ENCODE measurements at regions not wholly inside any gene's neighbourhood (a gene's known extent, or its start where the extent isn't known, plus 50 kb on each side); places are given as distances from the start of the nearest gene placed in this dataset.

- H3K4me3 ChIP-seq (ENCODE audit: low read length), result no peak overlapping the region
- TF ChIP-seq CTCF (IDR thresholded peaks at IDR 0.05; ENCODE audit: insufficient read depth, low read depth, low read length, missing control alignments), result no peak
Observed at GRCh38 chr5:159536166-159536565, 205.9 kb upstream of the IL12B start.

GRCh38 chr5:159536646-159537045 lies 206.4 kb upstream of the IL12B start:
- no peak for DNase-seq (ENCODE audit: low read depth)
- no peak overlapping the region for H3K4me3 ChIP-seq (ENCODE audit: low read length)
- TF ChIP-seq CTCF (IDR thresholded peaks at IDR 0.05; ENCODE audit: insufficient read depth, low read depth, low read length, missing control alignments), result no peak

More at GRCh38 chr5:159536166-159536565, 205.9 kb upstream of the IL12B start:
- DNase-seq (ENCODE audit: low read depth), result no peak

GRCh38 chr5:159539678-159540077 lies 209.4 kb upstream of the IL12B start:
- no peak for TF ChIP-seq CTCF (IDR thresholded peaks at IDR 0.05; ENCODE audit: insufficient read depth, low read depth, low read length, missing control alignments)
- peak; percentile 29 for DNase-seq (ENCODE audit: low read depth)
- H3K4me3 ChIP-seq (ENCODE audit: low read length), result no peak overlapping the region

GRCh38 chr5:159543326-159543725 lies 213.0 kb upstream of the IL12B start:
- no peak for DNase-seq (ENCODE audit: low read depth)
- no peak overlapping the region for H3K4me3 ChIP-seq (ENCODE audit: low read length)
- no peak for TF ChIP-seq CTCF (IDR thresholded peaks at IDR 0.05; ENCODE audit: insufficient read depth, low read depth, low read length, missing control alignments)

- no peak overlapping the region for H3K4me3 ChIP-seq (ENCODE audit: low read length)
- no peak for TF ChIP-seq CTCF (IDR thresholded peaks at IDR 0.05; ENCODE audit: insufficient read depth, low read depth, low read length, missing control alignments)
- no peak for DNase-seq (ENCODE audit: low read depth)
Observed at GRCh38 chr5:159545156-159545555, 214.9 kb upstream of the IL12B start.

GRCh38 chr5:159547466-159548195 lies 217.3 kb upstream of the IL12B start:
- TF ChIP-seq CTCF (IDR thresholded peaks at IDR 0.05; ENCODE audit: insufficient read depth, low read depth, low read length, missing control alignments), result no peak

GRCh38 chr5:159548517-159548916 lies 218.2 kb upstream of the IL12B start:
- no peak for DNase-seq (ENCODE audit: low read depth)
- TF ChIP-seq CTCF (IDR thresholded peaks at IDR 0.05; ENCODE audit: insufficient read depth, low read depth, low read length, missing control alignments), result no peak
- no peak overlapping the region for H3K4me3 ChIP-seq (ENCODE audit: low read length)

More at GRCh38 chr5:159547466-159548195, 217.3 kb upstream of the IL12B start:
- H3K4me3 ChIP-seq (ENCODE audit: low read length), result no peak overlapping the region
- DNase-seq (ENCODE audit: low read depth), result no peak
